HCEC 1CT (cell line): ENCODE measurements at regions not wholly inside any gene's neighbourhood (a gene's known extent, or its start where the extent isn't known, plus 50 kb on each side); places are given as distances from the start of the nearest gene placed in this dataset.

Experiments
- DNase-seq: peaks from one replicate; pipeline ENCODE4 v3.0.0-alpha.2; 2017

DNA sequence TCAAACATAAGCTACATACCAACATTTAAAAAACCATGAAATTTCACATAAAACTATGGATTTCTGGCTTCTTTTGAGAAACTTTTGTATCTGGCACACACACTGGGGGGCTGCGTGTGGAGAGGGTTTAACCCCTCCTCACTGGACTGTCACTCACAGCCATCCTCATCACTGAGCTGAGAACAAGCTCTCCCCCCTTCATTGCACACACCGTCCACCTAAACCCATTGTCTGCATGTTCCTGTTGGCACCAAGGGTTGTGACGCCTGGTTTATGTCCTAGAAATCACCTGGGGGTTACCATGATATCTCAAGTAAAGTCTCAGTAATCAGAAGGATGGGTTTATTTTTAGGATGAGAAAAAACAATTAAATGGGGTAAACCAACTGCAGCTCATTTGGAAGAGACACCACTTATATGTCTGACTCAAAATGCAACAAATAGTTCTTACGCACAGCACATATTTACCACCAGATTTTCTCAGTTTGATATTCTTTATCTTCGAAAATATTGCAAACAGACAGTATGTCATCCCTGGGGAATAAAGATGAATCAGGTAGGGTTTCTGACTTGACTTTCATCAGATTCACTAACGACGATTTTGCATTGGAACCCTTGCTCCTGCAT, 218.5 kb upstream of the KLF6 start:
- no peak for DNase-seq

DNA sequence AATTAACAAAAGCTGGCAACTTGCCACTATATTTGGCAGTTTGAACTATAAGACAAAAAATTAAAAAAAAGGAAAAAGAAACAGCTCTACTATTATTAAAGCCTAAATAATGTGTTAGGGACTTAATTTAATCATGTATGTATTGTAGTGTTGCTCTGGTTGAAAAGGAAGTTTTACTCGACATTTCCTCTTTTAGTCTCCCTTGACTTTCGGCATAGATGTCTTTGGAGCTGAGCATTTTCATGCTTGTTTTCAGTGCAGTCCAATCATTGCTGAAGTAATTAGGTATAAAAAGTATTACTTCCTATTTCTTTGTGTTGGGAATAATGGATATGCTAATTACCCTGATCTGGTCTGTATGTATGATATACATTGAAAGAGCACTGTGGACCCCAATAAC, 216.8 kb upstream of the KLF6 start:
- DNase-seq, result no peak

- DNase-seq, result no peak
These were observed 214.6 kb upstream of the KLF6 start for GRCh38 chr10:3999642-4000041.

GRCh38 chr10:3996697-3997096, 211.7 kb upstream of the KLF6 start:
- DNase-seq, result no peak

GRCh38 chr10:3995302-3996210, 210.5 kb upstream of the KLF6 start:
- DNase-seq, result peak; percentile 82

DNA sequence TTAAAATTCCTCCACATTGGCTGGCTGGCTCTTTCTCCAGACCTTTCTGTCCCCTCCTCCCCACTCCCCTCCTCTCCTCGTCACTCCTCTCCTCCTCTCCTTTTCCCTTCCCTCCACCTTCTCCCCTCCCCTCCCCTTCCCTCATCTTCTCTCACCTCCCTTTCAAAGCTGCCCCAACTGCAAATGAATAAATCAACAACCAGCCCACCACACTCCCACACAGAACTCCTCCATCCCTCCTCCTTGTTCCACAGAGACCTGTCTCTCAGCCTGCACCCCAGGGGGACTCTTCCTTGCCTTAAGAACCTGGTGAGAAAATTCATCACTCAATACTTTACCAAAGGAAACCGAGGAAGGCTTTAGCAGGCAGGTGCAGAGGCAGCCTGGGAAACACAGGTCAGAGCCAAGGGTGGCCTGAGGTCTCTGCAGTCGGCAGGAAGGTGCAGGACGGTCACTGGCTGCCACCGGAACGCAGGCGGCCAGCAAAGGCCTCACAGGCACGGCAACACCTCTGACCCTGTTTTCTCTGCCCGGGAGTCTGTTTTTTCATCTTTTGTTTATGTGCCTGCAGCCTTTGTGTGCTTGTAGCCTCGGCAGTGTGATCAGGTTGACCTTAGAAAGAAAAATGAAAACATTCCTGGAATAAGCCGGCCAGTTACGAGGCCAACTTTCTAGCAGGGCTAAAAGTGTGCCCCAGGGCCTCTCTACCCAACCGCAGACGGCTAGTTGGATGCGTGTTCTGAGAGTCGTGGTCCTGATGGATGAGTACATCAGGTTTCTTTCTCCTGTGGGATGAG, 207.6 kb upstream of the KLF6 start:
- no peak for DNase-seq

GRCh38 chr10:3990307-3990706, 205.3 kb upstream of the KLF6 start:
- no peak for DNase-seq

GRCh38 chr10:3987143-3987974, 202.3 kb upstream of the KLF6 start:
- peak; percentile 54 for DNase-seq

DNA sequence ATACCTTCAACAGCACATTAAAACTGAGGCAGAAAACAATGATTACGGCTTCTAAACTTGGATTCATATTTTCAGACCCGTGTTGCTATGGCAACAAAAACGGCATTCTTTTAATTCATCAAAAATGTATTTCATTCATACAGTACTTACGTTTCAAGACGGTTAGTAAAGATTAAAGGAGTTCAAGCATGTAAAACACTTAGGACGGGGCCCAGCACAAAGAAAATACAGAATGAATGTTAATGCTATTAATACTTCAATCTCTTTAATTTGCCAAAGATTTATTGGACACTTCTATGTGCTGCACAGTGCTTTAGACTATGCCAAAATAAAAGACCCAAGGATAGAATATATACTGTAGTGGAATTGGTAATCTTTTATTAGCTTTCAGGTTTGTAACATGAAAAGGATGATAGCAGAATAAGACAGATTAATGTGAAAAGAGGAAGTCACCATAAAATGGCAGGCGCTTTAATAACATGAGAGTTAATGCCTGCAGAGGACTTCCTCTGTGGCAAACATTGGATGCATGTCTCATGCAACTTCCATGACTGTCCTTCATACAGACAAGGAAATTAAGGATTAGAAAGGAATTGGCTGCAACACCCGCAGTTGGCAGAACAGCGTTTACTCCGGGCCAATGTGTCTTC, 201.6 kb upstream of the KLF6 start:
- no peak for DNase-seq

- no peak for DNase-seq
These were observed 197.9 kb upstream of the KLF6 start for GRCh38 chr10:3982746-3983442.

DNA sequence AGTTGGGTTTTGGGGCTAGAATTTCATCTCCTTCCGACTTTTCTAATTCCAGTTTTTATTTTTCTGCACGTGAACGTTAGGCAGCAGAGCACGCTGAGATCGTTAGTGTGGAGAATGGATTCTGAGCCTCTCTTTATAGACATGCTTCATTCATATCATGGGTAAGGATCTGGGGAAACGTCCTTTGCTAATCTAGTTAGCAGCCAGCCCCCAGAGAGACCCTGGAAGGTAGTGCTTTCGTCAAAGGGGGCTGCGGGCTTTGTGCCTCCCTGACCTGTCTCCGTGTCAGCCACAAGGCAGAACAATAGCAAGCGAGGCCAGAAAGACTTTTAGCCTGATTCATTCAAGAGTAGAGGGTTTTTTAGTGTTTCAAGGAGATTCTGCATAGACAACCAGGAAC, 196.3 kb upstream of the KLF6 start:
- no peak for DNase-seq

GRCh38 chr10:3980660-3981059, 195.7 kb upstream of the KLF6 start:
- DNase-seq, result no peak

- DNase-seq, result no peak
These were observed 195.1 kb upstream of the KLF6 start for GRCh38 chr10:3980144-3980543.

GRCh38 chr10:3978761-3979160, 193.8 kb upstream of the KLF6 start:
- DNase-seq, result peak; percentile 23

DNA sequence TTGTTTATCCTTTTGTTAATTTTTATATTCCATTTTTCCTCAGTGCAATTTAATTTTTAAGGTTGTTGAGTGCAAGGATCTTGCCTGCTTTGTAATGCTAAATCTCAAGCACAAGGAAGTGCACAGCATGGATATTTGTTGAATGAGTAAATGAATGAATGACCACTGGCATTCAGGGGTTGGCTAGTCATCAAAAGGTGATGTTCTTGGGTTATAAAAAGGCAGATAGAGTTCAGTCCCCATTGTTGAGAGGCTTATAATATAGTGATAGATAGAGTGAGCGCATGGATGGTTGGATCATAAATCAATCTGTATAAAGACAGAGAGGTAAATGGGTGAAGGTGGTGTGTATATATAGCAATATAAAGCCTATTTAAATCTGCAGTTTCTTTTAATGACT, 193.2 kb upstream of the KLF6 start:
- DNase-seq, result peak; percentile 75

- no peak for DNase-seq
These were observed 192.8 kb upstream of the KLF6 start for GRCh38 chr10:3977761-3978160.

- no peak for DNase-seq
These were observed 191.7 kb upstream of the KLF6 start for GRCh38 chr10:3976718-3977117.

- no peak for DNase-seq
These were observed 191.2 kb upstream of the KLF6 start for GRCh38 chr10:3976171-3976570.

GRCh38 chr10:3975016-3975415, 190.0 kb upstream of the KLF6 start:
- DNase-seq, result no peak

- DNase-seq, result no peak
These were observed 187.7 kb upstream of the KLF6 start for GRCh38 chr10:3972460-3973301.

GRCh38 chr10:3971713-3972112, 186.7 kb upstream of the KLF6 start:
- no peak for DNase-seq
